Liver (tissue), 8 donors: ENCODE measurements at regions not wholly inside any gene's neighbourhood (a gene's known extent, or its start where the extent isn't known, plus 50 kb on each side); places are given as distances from the start of the nearest gene placed in this dataset.

Experiments
- DNase-seq: peaks from one replicate; pipeline ENCODE4 v3.0.0-alpha.2; 2017; ENCODE audit warnings: low spot score
- H3K27ac ChIP-seq, 2 donors: one replicate each; pipeline ENCODE4 v1.7.0; 2013; ENCODE audit warnings: inconsistent platforms in 2 of 2, low read length in 2 of 2, control low read depth in 1 of 2, low read depth in 1 of 2, mild to moderate bottlenecking in 1 of 2
- H3K27me3 ChIP-seq, 4 donors: one replicate each; pipeline versions ENCODE4 v1.6.1 to v1.7.0; 2013; ENCODE audit warnings: low read length in 3 of 4, inconsistent platforms in 1 of 4, mild to moderate bottlenecking in 1 of 4, moderate library complexity in 1 of 4; ENCODE audit not compliant: control insufficient read depth in 4 of 4, insufficient read depth in 4 of 4
- H3K36me3 ChIP-seq, 4 donors: one replicate each; pipeline versions ENCODE4 v1.6.1 to v1.7.0; 2013; ENCODE audit warnings: low read length in 3 of 4, mild to moderate bottlenecking in 3 of 4, low read depth in 1 of 4, moderate library complexity in 1 of 4; ENCODE audit not compliant: control insufficient read depth in 4 of 4, insufficient read depth in 3 of 4
- H3K4me1 ChIP-seq, 4 donors: one replicate each; pipeline versions ENCODE4 v1.6.1 to v1.7.0; 2013; ENCODE audit warnings: low read length in 3 of 4, mild to moderate bottlenecking in 3 of 4, moderate library complexity in 1 of 4; ENCODE audit not compliant: control insufficient read depth in 4 of 4, insufficient read depth in 4 of 4
- H3K4me3 ChIP-seq, 3 donors: one replicate each; pipeline versions ENCODE4 v1.6.1 to v1.7.0; 2013; ENCODE audit warnings: low read length in 3 of 3, control low read depth in 1 of 3, low read depth in 1 of 3, mild to moderate bottlenecking in 1 of 3
- H3K9ac ChIP-seq, 2 donors: one replicate each; pipeline ENCODE4 v1.7.0; 2013; ENCODE audit warnings: low read length in 2 of 2, mild to moderate bottlenecking in 2 of 2, moderate library complexity in 2 of 2, control low read depth in 1 of 2, low read depth in 1 of 2
- H3K9me3 ChIP-seq, 4 donors: one replicate each; pipeline versions ENCODE4 v1.6.1 to v1.7.0; 2013; ENCODE audit warnings: low read length in 3 of 4; ENCODE audit not compliant: control insufficient read depth in 4 of 4
- ATF3 ChIP-seq: IDR thresholded peaks from 2 replicates; pipeline ENCODE4 v1.6.1; 2016; ENCODE audit warnings: antibody characterized with exemption
- CTCF ChIP-seq: fragments of 150-350 bp; IDR thresholded peaks from 2 replicates; pipeline ENCODE4 v1.5.1; 2017; ENCODE audit warnings: improper control_type of control experiment, low read depth, low read length; ENCODE audit not compliant: missing input control
- EGR1 ChIP-seq, 2 donors: IDR thresholded peaks; 2 replicates each; pipeline ENCODE4 v1.6.1; 2016 to 2018; ENCODE audit warnings: antibody characterized with exemption in 2 of 2, low read depth in 2 of 2
- FOXA1 ChIP-seq: IDR thresholded peaks from 2 replicates; pipeline ENCODE4 v1.6.1; 2016; ENCODE audit warnings: antibody characterized with exemption
- FOXA2 ChIP-seq: IDR thresholded peaks from 2 replicates; pipeline ENCODE4 v1.6.1; 2016; ENCODE audit warnings: antibody characterized with exemption
- GABPA ChIP-seq, 2 donors: IDR thresholded peaks in 1 of 2; conservative IDR thresholded peaks in 1 of 2; 2 replicates each; pipeline ENCODE4 v1.6.1; 2016; ENCODE audit warnings: antibody characterized with exemption in 2 of 2, mild to moderate bottlenecking in 1 of 2, moderate library complexity in 1 of 2
- HNF4A ChIP-seq, 2 donors: conservative IDR thresholded peaks; 2 replicates each; pipeline ENCODE4 v1.6.1; 2016; ENCODE audit warnings: antibody characterized with exemption in 2 of 2, mild to moderate bottlenecking in 2 of 2
- HNF4G ChIP-seq: IDR thresholded peaks from 2 replicates; pipeline ENCODE4 v1.6.1; 2016; ENCODE audit warnings: antibody characterized with exemption
- JUND ChIP-seq, 2 donors: IDR thresholded peaks; 2 replicates each; pipeline ENCODE4 v1.6.1; 2016; ENCODE audit warnings: antibody characterized with exemption in 2 of 2
- MAX ChIP-seq: IDR thresholded peaks from 2 replicates; pipeline ENCODE4 v1.6.1; 2016; ENCODE audit warnings: antibody characterized with exemption
- NR2F2 ChIP-seq: IDR thresholded peaks from 2 replicates; pipeline ENCODE4 v1.6.1; 2016; ENCODE audit warnings: antibody characterized with exemption
- RAD21 ChIP-seq, 2 donors: IDR thresholded peaks; 2 replicates each; pipeline ENCODE4 v1.6.1; 2016; ENCODE audit warnings: antibody characterized with exemption in 2 of 2, mild to moderate bottlenecking in 2 of 2
- REST ChIP-seq: IDR thresholded peaks from 2 replicates; pipeline ENCODE4 v1.6.1; 2016; ENCODE audit warnings: antibody characterized with exemption, mild to moderate bottlenecking
- RXRA ChIP-seq, 2 donors: IDR thresholded peaks; 2 replicates each; pipeline ENCODE4 v1.6.1; 2017 to 2018; ENCODE audit warnings: antibody characterized with exemption in 2 of 2, mild to moderate bottlenecking in 1 of 2
- SP1 ChIP-seq: IDR thresholded peaks from 2 replicates; pipeline ENCODE4 v1.6.1; 2018; ENCODE audit warnings: antibody characterized with exemption, mild to moderate bottlenecking
- TAF1 ChIP-seq: conservative IDR thresholded peaks from 2 replicates; pipeline ENCODE4 v1.6.1; 2016; ENCODE audit warnings: antibody characterized with exemption, mild to moderate bottlenecking
- YY1 ChIP-seq: IDR thresholded peaks from 2 replicates; pipeline ENCODE4 v1.6.1; 2016; ENCODE audit warnings: antibody characterized with exemption, mild to moderate bottlenecking
- WGBS: extraction: QIAGEN DNeasy Blood & Tissue Kit; methylation state at CpG from one replicate; pipeline ENCODE4 v1.1.7; 2013; 5-methylcytosine and 5-hydroxymethylcytosine counted together
- donor health status: healthy.
- donor health status: healthy.
- donor health status: healthy.
- donor health status: healthy.
- donor health status: healthy.

- TF ChIP-seq CTCF: no peak
- TF ChIP-seq HNF4A (conservative IDR thresholded peaks at IDR 0.05): no peak
- TF ChIP-seq RXRA (IDR thresholded peaks at IDR 0.05): no peak
- TF ChIP-seq HNF4G: no peak
- TF ChIP-seq FOXA1: no peak
- no peak for TF ChIP-seq NR2F2
- TF ChIP-seq ATF3: no peak
- TF ChIP-seq GABPA (IDR thresholded peaks at IDR 0.05 in 1 of 2, conservative IDR thresholded peaks at IDR 0.05 in 1 of 2): no peak
- TF ChIP-seq TAF1: no peak
- TF ChIP-seq EGR1 (IDR thresholded peaks at IDR 0.05; ENCODE audit: low read depth in 2 of 2): no peak
Observed at GRCh38 chr1:213830371-213830770, 157.4 kb upstream of the PROX1 start (continued).

- 91% methylated on average over 3 of the region's 3 CpGs for WGBS
- Histone ChIP-seq H3K9ac (no peak overlapping the region), H3K4me3 (no peak overlapping the region), H3K36me3 (peaks cover 0 to 2% (median 0%) of the 10 kb centered on the region in 4 donors), H3K27ac (no peak overlapping the region), H3K27me3 (no peaks in the 10 kb centered on the region), H3K4me1 (no peaks in the 10 kb centered on the region), H3K9me3 (peaks cover 0 to 1% (median 0%) of the 10 kb centered on the region in 4 donors)
- TF ChIP-seq EGR1 (IDR thresholded peaks at IDR 0.05; ENCODE audit: low read depth in 2 of 2) (no peak), YY1 (no peak), RAD21 (IDR thresholded peaks at IDR 0.05) (no peak), FOXA2 (no peak)
- DNase-seq: no peak
Observed at GRCh38 chr1:213840575-213840974, 147.2 kb upstream of the PROX1 start.

GRCh38 chr1:213844632-213845031 is 143.1 kb upstream of the PROX1 start:
- 94% methylated on average over 2 of the region's 2 CpGs for WGBS
- H3K27me3 ChIP-seq: no peaks in the 10 kb centered on the region
- H3K27ac ChIP-seq: no peak overlapping the region
- H3K9ac ChIP-seq: no peak overlapping the region
- no peaks in the 10 kb centered on the region for H3K4me1 ChIP-seq
- H3K4me3 ChIP-seq: no peak overlapping the region
- no peak for TF ChIP-seq YY1
- TF ChIP-seq JUND (IDR thresholded peaks at IDR 0.05): no peak
- no peak for TF ChIP-seq MAX
- TF ChIP-seq FOXA2: no peak
- TF ChIP-seq REST: no peak
- no peak for TF ChIP-seq SP1
- no peak for TF ChIP-seq CTCF
- no peak for TF ChIP-seq HNF4G
- TF ChIP-seq TAF1: no peak
- no peak for TF ChIP-seq HNF4A (conservative IDR thresholded peaks at IDR 0.05)
- TF ChIP-seq ATF3: no peak
- TF ChIP-seq RAD21 (IDR thresholded peaks at IDR 0.05): no peak
- DNase-seq: no peak
- H3K9me3 ChIP-seq: no peaks in the 10 kb centered on the region
- no peaks in the 10 kb centered on the region for H3K36me3 ChIP-seq
